MV-4-11 (cell line): ENCODE measurements at regions not wholly inside any gene's neighbourhood (a gene's known extent, or its start where the extent isn't known, plus 50 kb on each side); places are given as distances from the start of the nearest gene placed in this dataset.

Source experiments
- DNase-seq: peaks from one replicate; lab custom pipeline; 2025; lab: John Stamatoyannopoulos, UW

GRCh38 chr18:41353777-41354528 lies 601.1 kb upstream of the PIK3C3 start:
- DNase-seq = no peak

GRCh38 chr18:41351430-41351829 lies 603.6 kb upstream of the PIK3C3 start:
- no peak for DNase-seq

GRCh38 chr18:41347057-41347456 lies 608.0 kb upstream of the PIK3C3 start:
- no peak for DNase-seq

- no peak for DNase-seq
Measured at GRCh38 chr18:41343808-41344207, 611.2 kb upstream of the PIK3C3 start.

- DNase-seq = no peak
Measured at GRCh38 chr18:41338341-41338740, 616.7 kb upstream of the PIK3C3 start.

- no peak for DNase-seq
Measured at GRCh38 chr18:41331661-41332060, 623.4 kb upstream of the PIK3C3 start.

- DNase-seq = no peak
Measured at GRCh38 chr18:41326311-41326710, 628.7 kb upstream of the PIK3C3 start.

GRCh38 chr18:41324934-41325333 lies 630.1 kb upstream of the PIK3C3 start:
- DNase-seq = no peak

- DNase-seq = no peak
Measured at GRCh38 chr18:41324020-41324791, 630.8 kb upstream of the PIK3C3 start.

GRCh38 chr18:41323044-41323443 lies 632.0 kb upstream of the PIK3C3 start:
- DNase-seq = no peak

GRCh38 chr18:41320100-41320499 lies 634.9 kb upstream of the PIK3C3 start:
- DNase-seq = no peak

GRCh38 chr18:41315134-41315533 lies 639.9 kb upstream of the PIK3C3 start:
- DNase-seq = no peak

- no peak for DNase-seq
Measured at GRCh38 chr18:41311571-41312547, 643.2 kb upstream of the PIK3C3 start.

GRCh38 chr18:41297740-41298139 lies 657.3 kb upstream of the PIK3C3 start:
- DNase-seq = no peak

- no peak for DNase-seq
Measured at GRCh38 chr18:41269294-41269693, 685.7 kb upstream of the PIK3C3 start.

- no peak for DNase-seq
Measured at GRCh38 chr18:41268271-41268670, 686.8 kb upstream of the PIK3C3 start.

GRCh38 chr18:41266616-41267015 lies 688.4 kb upstream of the PIK3C3 start:
- no peak for DNase-seq

- DNase-seq = no peak
Measured at GRCh38 chr18:41266204-41266603, 688.8 kb upstream of the PIK3C3 start.

- no peak for DNase-seq
Measured at GRCh38 chr18:41265047-41265446, 690.0 kb upstream of the PIK3C3 start.

- DNase-seq = no peak
Measured at GRCh38 chr18:41263956-41264355, 691.1 kb upstream of the PIK3C3 start.

- no peak for DNase-seq
Measured at GRCh38 chr18:41262688-41263087, 692.3 kb upstream of the PIK3C3 start.

GRCh38 chr18:41244591-41245037 lies 710.4 kb upstream of the PIK3C3 start:
- DNase-seq = no peak
